Central memory CD8-positive, alpha-beta T cell (primary cell): ENCODE measurements at regions not wholly inside any gene's neighbourhood (a gene's known extent, or its start where the extent isn't known, plus 50 kb on each side); places are given as distances from the start of the nearest gene placed in this dataset.

ENCODE experiments used
- ATAC-seq: fragments of 150-1000 bp; cut with Tn5 transposase; replicated peaks from 2 replicates; pipeline ENCODE4 v1.10.0; 2022; ENCODE audit warnings: mild to moderate bottlenecking, moderate FRiP score, moderate number of reproducible peaks; ENCODE audit not compliant: poor library complexity, severe bottlenecking; ENCODE audit errors: extremely low read depth
- DNase-seq, 2 donors: peaks; one replicate each; pipeline ENCODE4 v3.0.0; 2021; ENCODE audit warnings: low spot score in 2 of 2
- H3K27ac Mint-ChIP-seq: one replicate; pipeline ENCODE4 v1.8.0; 2022; ENCODE audit warnings: low read depth, mild to moderate bottlenecking, moderate library complexity, mixed read lengths
- H3K27me3 Mint-ChIP-seq: one replicate; pipeline ENCODE4 v1.8.0; 2022; ENCODE audit warnings: mixed read lengths
- H3K36me3 Mint-ChIP-seq: one replicate; pipeline ENCODE4 v1.8.0; 2022; ENCODE audit warnings: mild to moderate bottlenecking, moderate library complexity, mixed read lengths; ENCODE audit not compliant: insufficient read depth
- H3K4me1 Mint-ChIP-seq: one replicate; pipeline ENCODE4 v1.8.0; 2022; ENCODE audit warnings: mixed read lengths
- H3K4me3 Mint-ChIP-seq: one replicate; pipeline ENCODE4 v1.8.0; 2022; ENCODE audit warnings: mild to moderate bottlenecking, moderate library complexity, mixed read lengths
- H3K9me3 Mint-ChIP-seq: one replicate; pipeline ENCODE4 v1.8.0; 2022; ENCODE audit warnings: mixed read lengths

DNA sequence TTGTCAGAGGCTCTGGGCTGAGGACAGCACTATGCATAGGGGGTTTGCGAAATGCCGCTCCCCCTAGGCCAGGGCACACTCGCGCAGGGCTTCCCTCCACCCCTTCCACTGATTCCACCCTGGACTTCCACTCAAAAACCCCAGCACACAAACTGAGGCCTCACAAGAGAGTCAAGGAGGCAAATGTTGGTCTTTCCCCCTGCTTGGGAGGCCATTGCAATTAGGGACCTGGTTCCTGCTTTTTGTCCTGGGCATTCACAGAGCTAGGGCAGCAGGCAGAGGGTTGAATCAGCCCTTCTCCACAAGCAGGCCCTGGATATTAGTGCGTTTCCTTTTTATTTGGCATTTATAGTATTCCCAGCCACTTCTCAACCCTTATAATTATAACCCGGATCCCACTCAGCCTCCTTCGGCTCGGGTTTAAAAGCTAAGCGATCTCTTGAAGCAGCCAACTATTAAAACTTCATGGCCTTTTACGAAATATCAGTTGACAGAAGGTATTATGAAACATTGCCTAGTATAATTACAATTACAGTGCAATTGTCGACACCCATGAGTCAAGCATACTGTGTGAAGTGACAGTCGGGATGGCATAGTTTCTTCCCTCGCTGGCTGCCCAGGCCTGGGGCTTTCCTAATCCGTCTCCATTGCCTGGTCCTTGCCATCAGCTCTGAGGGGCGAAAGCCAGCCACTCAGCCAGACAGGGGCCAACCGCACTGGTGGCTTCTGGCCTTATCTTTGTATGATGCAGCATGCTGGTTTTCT is 285.5 kb upstream of the MAP3K1 start:
- no peak overlapping the region for H3K27ac Mint-ChIP-seq
- DNase-seq = no peak
- H3K4me3 Mint-ChIP-seq = no peak overlapping the region
- no peaks in the 10 kb centered on the region for H3K4me1 Mint-ChIP-seq
- no peaks in the 10 kb centered on the region for H3K27me3 Mint-ChIP-seq
- H3K36me3 Mint-ChIP-seq = peaks cover 2% of the 10 kb centered on the region
- H3K9me3 Mint-ChIP-seq = no peaks in the 10 kb centered on the region
- no peak for ATAC-seq

DNA sequence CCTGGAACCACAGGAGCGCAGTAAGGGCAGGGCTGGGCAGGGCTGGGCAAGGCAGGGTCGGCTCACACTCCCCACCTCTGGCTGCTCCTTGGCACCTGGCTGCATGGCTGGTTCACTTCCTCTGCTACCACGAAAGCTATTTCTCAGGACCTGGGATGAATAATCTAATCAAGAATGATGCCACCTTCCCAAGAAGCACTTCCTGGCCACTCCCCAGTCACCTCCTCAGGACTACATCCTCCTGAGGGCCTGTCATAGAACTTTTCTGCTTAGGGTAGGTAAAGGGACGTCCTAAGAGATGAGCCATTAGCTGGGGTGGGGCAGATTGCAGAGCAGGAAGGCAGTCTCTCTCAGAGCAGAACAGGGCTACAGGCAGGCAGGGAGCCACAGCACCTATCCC is 288.2 kb upstream of the MAP3K1 start:
- no peaks in the 10 kb centered on the region for H3K9me3 Mint-ChIP-seq
- no peak for DNase-seq
- no peak for ATAC-seq
- no peak overlapping the region for H3K4me3 Mint-ChIP-seq
- H3K27ac Mint-ChIP-seq = no peak overlapping the region
- no peaks in the 10 kb centered on the region for H3K4me1 Mint-ChIP-seq
- no peaks in the 10 kb centered on the region for H3K27me3 Mint-ChIP-seq
- peaks cover 2% of the 10 kb centered on the region for H3K36me3 Mint-ChIP-seq

DNA sequence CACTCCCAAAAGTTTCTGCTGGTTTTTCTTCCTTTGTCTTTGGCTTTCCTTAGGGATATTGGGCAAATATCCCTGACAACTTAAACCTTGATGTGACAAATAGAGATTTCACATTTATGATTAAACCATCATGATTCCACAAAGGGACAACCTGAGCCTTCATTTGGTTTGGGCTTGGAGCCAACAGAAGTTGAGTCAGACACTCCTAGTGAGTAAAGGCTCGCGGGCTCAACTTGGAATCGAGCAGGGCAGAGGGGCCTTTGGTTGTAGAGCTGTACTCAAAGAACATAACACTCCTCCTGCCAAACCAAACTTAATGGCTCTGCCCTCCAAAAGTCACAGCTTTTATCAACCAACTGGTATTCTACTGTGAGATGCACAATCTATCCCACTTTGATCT is 290.2 kb upstream of the MAP3K1 start:
- Mint-ChIP-seq H3K27ac (no peak overlapping the region), H3K4me3 (no peak overlapping the region), H3K9me3 (no peaks in the 10 kb centered on the region), H3K4me1 (no peaks in the 10 kb centered on the region), H3K36me3 (peaks cover 2% of the 10 kb centered on the region), H3K27me3 (peaks cover 20% of the 10 kb centered on the region)
- no peak for DNase-seq
- no peak for ATAC-seq

DNA sequence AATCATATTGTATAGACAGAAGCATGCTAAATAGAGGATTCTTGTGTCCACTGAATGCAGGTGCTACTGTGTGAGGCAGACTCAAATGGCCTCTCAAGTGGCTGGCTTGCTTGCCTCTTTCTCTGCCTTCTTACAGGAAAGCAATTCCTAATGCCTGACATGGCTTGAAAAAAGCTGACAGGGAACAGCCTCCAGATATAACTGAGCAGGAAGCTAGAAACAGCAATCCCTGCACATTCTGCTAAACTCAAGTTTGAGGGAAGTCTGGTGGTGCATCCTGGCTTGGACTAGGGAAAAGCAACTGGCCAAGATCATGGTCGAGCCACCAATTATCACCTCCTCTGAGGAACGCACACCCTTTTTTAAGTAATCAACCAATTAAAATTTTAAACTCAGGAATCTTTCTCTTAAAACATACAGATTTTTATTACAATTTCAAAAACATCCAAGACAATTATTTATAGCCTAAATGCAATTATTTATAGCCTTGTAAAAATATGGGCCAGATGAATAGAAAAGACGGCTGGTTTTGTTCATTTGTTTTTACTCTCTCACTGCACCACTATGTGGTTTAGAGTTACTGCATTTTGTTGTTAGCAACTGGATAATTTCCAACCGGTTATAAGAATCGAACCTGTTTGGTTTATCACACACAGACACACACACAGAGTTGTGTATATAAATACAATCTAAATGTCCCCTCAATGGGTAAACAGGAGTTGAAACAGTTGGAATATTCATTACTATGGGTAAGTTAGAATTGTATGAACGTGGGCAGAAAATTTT is 290.9 kb upstream of the ANKRD55 start:
- Mint-ChIP-seq H3K27ac (no peak overlapping the region), H3K4me3 (no peak overlapping the region), H3K27me3 (peaks cover 31% of the 10 kb centered on the region), H3K36me3 (peaks cover 2% of the 10 kb centered on the region), H3K4me1 (no peaks in the 10 kb centered on the region), H3K9me3 (no peaks in the 10 kb centered on the region)
- ATAC-seq = no peak
- no peak for DNase-seq

DNA sequence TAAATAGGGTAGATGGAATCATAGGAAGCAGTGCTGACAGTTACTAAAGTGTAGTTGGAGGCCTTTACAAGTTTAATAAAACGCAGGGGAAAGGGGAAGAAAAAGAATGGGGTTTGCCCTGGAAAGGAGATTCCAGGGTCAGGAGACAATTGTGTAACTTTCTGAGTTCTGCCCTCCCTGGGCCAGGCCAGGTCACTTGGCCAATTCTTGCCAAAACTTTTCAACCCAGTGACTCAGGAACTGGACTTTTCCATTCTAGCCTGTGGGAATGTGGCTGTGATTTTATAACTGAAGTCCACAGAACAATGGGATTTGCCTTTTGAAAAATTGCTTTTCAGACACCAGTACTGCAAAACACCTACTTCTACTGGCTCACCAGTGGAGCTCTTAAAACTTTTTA is 289.8 kb upstream of the ANKRD55 start:
- no peak for DNase-seq

DNA sequence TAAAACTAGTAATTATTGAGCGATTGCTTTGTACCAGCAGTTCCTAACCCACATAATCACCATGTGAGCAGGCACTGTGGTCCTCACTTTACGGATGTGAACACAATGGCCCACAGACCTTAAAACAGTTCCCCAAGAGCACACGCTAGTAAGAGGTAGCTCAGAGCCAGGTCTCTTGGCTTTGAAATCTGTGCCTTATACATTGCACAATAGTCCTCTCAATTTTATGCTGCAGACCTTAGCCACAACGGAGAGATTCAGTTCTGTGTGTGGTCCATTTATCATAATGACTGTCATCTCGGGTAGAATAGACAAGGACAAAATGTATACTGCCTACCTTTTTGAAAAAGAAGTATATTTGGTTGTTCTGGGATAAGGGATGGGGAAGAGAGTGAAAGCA is 289.0 kb upstream of the ANKRD55 start:
- no peak for ATAC-seq
- no peaks in the 10 kb centered on the region for H3K36me3 Mint-ChIP-seq
- H3K27me3 Mint-ChIP-seq = peaks cover 38% of the 10 kb centered on the region
- no peaks in the 10 kb centered on the region for H3K9me3 Mint-ChIP-seq
- no peak for DNase-seq
- no peaks in the 10 kb centered on the region for H3K4me1 Mint-ChIP-seq
- H3K27ac Mint-ChIP-seq = no peak overlapping the region
- no peak overlapping the region for H3K4me3 Mint-ChIP-seq

More for the DNA sequence above, 289.8 kb upstream of the ANKRD55 start:
- Mint-ChIP-seq H3K27ac (no peak overlapping the region), H3K36me3 (no peaks in the 10 kb centered on the region), H3K9me3 (no peaks in the 10 kb centered on the region), H3K4me3 (no peak overlapping the region), H3K27me3 (peaks cover 38% of the 10 kb centered on the region), H3K4me1 (no peaks in the 10 kb centered on the region)
- no peak for ATAC-seq

DNA sequence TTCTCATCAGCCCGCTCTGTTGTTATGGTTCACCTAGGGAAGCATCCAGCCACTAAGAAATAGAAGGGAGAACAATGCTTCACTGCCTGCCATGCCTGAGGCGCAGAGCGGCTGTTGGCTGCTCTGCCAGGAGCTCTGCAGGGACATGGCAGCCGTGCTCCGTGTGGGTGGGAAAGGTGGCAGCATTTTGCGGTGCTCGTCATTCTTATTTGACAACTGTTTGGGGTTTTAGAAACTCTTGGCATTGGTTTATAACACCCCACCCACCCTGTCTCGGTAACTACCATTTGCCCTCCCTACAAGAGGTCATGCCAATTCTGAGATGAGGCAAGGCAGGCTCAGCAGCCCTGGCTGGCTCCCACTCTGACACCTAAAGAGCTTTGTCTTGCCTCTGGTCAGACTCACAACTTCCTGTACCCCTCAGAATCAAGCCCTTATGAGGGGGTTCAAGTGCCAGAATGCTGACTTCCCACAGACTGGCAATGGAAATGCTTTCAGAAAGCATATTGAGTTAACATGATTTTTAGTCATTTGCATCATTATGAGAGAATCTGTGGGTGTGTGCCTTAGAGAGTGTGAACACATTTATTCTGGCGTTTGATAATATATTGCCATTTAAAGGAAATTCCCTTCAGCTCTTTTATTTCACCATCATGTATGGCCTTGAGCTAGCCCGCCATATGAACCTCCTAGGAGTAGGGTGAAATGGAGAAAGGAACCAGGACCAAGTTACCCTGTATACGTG is 288.0 kb upstream of the ANKRD55 start:
- DNase-seq (no peak), ATAC-seq (no peak)
- Mint-ChIP-seq H3K4me3 (no peak overlapping the region), H3K9me3 (no peaks in the 10 kb centered on the region), H3K27ac (no peak overlapping the region), H3K36me3 (no peaks in the 10 kb centered on the region), H3K27me3 (peaks cover 38% of the 10 kb centered on the region), H3K4me1 (no peaks in the 10 kb centered on the region)

DNA sequence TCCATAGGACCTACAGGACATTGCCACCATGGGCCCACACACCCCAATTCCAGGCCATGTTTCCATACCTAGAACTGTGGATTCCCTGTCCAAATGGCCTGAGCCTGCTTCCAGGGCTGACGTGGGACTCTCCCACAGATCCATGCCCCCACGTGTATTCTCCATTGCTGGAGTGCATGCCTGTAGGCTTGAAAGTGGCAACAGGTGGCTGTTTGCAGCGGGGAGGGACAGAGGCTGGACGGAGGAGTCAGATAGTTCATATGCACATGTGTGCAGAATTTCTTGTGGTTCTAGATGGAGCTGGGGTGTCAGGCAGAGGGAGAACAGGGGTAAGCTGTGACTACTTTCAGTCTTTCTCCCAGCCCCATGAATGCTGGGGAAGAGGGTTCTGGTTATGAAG is 285.7 kb upstream of the ANKRD55 start:
- Mint-ChIP-seq H3K27ac (no peak overlapping the region), H3K9me3 (no peaks in the 10 kb centered on the region), H3K4me1 (no peaks in the 10 kb centered on the region), H3K4me3 (no peak overlapping the region), H3K36me3 (no peaks in the 10 kb centered on the region), H3K27me3 (peaks cover 38% of the 10 kb centered on the region)
- DNase-seq (no peak), ATAC-seq (no peak)

DNA sequence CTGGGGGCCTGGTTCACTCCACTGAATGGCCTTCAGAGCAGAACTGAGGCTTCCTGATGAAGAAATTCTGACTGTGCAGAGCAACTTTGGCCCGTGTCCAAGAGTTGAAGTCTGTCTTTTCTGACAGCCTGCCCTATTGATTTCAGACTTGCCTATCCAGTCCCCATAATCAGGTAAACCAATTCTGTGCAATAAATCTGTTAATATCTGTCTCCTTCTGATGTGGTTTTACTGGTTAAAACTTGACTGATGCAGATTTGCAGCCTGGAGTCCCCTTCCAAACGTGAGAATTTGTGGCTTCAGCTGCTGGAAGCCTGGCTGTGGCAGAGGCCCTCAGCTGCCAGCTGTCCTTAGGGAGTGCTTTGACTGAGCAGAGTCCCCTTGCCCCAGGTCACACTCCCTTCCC is 283.9 kb upstream of the ANKRD55 start:
- Mint-ChIP-seq H3K27me3 (peaks cover 37% of the 10 kb centered on the region), H3K9me3 (no peaks in the 10 kb centered on the region), H3K4me3 (no peak overlapping the region), H3K4me1 (no peaks in the 10 kb centered on the region), H3K36me3 (no peaks in the 10 kb centered on the region), H3K27ac (no peak overlapping the region)
- no peak for DNase-seq
- ATAC-seq = no peak

DNA sequence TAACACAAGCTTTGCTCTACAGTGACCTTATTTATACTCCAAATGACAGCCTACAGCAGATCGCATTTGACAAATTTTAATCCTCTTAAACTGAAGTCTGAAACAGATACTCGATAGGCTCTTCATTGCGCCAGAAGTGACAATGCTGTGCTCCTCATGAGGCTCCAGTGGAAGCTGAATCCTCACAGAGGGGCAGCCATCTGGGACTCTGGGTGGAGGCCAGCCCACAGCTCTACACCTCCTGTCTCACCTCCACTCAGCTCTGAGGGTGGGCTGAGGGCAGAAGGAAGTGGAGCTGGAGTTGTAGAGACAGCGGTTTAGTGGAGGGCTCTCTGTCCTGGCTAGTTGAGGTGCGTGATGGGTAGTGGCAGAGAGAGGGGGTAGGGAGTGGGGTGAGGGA is 283.3 kb upstream of the ANKRD55 start:
- H3K9me3 Mint-ChIP-seq = no peaks in the 10 kb centered on the region
- H3K27ac Mint-ChIP-seq = no peak overlapping the region
- H3K27me3 Mint-ChIP-seq = peaks cover 31% of the 10 kb centered on the region
- H3K36me3 Mint-ChIP-seq = no peaks in the 10 kb centered on the region
- DNase-seq = no peak
- no peaks in the 10 kb centered on the region for H3K4me1 Mint-ChIP-seq
- H3K4me3 Mint-ChIP-seq = no peak overlapping the region
- no peak for ATAC-seq

DNA sequence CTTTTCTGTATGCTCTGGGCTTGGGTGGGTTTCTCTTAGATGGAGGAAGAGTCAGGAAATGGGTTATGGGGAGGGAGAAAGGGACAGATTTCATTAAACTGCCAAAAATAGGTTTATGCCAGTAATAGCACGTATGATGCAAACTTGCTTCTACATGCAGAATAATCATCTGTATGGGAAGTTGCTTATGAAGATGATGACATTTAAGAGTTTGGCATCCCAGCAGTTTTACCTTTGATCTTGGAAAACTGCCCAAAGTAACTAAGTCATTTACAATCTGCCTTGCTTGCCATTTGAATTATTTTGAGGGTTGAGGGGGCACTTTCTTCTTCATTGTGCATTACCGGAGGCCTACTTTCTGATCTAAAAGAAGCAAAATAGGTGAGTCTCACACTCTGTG is 282.9 kb upstream of the ANKRD55 start:
- Mint-ChIP-seq H3K4me1 (no peaks in the 10 kb centered on the region), H3K27me3 (peaks cover 27% of the 10 kb centered on the region), H3K4me3 (no peak overlapping the region), H3K9me3 (no peaks in the 10 kb centered on the region), H3K27ac (no peak overlapping the region), H3K36me3 (no peaks in the 10 kb centered on the region)
- ATAC-seq = no peak
- DNase-seq = no peak

DNA sequence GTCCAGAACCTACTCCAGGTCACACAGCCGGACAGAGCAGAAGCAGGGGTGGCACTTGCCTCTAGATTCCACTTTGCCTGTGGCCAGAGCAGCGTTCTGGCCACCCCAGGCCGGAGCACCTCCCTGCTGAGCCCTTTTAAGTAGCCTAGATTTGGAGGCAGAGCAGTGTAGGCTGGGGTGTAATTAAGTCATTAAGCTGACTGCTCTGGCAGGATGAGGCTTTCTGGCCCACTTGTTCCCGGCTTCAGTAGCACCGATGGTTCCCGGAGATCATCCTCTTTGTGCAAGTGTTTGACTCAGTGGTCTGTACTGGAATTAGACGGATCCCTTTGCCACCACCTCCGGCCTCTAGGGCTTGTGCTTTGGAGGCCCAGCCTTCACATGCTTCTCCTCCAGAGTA is 281.9 kb upstream of the ANKRD55 start:
- H3K27me3 Mint-ChIP-seq = peaks cover 25% of the 10 kb centered on the region
- H3K4me1 Mint-ChIP-seq = no peaks in the 10 kb centered on the region
- no peak overlapping the region for H3K4me3 Mint-ChIP-seq
- no peak for DNase-seq
- H3K36me3 Mint-ChIP-seq = no peaks in the 10 kb centered on the region
- no peaks in the 10 kb centered on the region for H3K9me3 Mint-ChIP-seq
- no peak overlapping the region for H3K27ac Mint-ChIP-seq
- no peak for ATAC-seq

DNA sequence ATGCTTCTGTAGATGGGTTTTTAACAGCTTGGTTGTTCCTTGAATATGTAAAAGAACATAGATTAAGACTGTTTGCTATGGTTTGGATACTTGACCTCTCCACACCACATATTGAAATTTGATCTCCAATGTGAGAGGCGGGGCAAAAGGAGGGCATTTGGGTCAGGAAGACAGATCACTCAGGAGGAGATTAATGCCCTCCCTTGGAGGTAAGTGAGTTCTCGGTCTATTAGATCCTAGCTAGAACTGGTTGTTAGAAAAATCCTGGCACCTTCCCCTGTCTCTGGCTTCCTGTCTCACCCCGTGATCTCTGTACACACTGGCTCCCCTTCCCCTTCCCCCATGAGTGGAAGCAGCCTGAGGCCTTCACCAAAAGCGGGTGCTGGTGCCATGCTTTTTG is 281.1 kb upstream of the ANKRD55 start:
- H3K9me3 Mint-ChIP-seq = no peaks in the 10 kb centered on the region

More for the DNA sequence above, 281.1 kb upstream of the ANKRD55 start:
- Mint-ChIP-seq H3K36me3 (no peaks in the 10 kb centered on the region), H3K27me3 (peaks cover 17% of the 10 kb centered on the region), H3K4me3 (no peak overlapping the region), H3K4me1 (no peaks in the 10 kb centered on the region), H3K27ac (no peak overlapping the region)
- DNase-seq (no peak), ATAC-seq (no peak)
